GF-D8 (cell line): ENCODE measurements at regions not wholly inside any gene's neighbourhood (a gene's known extent, or its start where the extent isn't known, plus 50 kb on each side); places are given as distances from the start of the nearest gene placed in this dataset.
"Not testable (repeated sequence)": the region's sequence is repeated elsewhere in the genome, so short reads cannot be mapped to it uniquely, and the experiment has no call there.

Experiments used
- DNase-seq: peaks from one replicate; lab custom pipeline; 2025; lab: John Stamatoyannopoulos, UW

GRCh38 chr3:153615863-153616262 lies 453.8 kb downstream of the RAP2B start:
- no peak for DNase-seq

GRCh38 chr3:153617463-153617862 lies 455.4 kb downstream of the RAP2B start:
- no peak for DNase-seq

- DNase-seq = no peak
These were observed 456.1 kb downstream of the RAP2B start for GRCh38 chr3:153618176-153618575.

GRCh38 chr3:153619268-153619667 lies 457.2 kb downstream of the RAP2B start:
- no peak for DNase-seq

- no peak for DNase-seq
These were observed 459.9 kb downstream of the RAP2B start for GRCh38 chr3:153621953-153622352.

GRCh38 chr3:153623834-153624233 lies 461.8 kb downstream of the RAP2B start:
- no peak for DNase-seq

- DNase-seq = no peak
These were observed 462.4 kb downstream of the RAP2B start for GRCh38 chr3:153624310-153625030.

GRCh38 chr3:153625506-153625905 lies 463.5 kb downstream of the RAP2B start:
- no peak for DNase-seq

GRCh38 chr3:153626158-153626557 lies 464.1 kb downstream of the RAP2B start:
- no peak for DNase-seq

- DNase-seq = no peak
These were observed 466.6 kb downstream of the RAP2B start for GRCh38 chr3:153628591-153628990.

GRCh38 chr3:153629148-153629547 lies 467.1 kb downstream of the RAP2B start:
- DNase-seq = no peak

GRCh38 chr3:153631102-153631501 lies 469.1 kb downstream of the RAP2B start:
- no peak for DNase-seq

- DNase-seq = no peak
These were observed 469.6 kb downstream of the RAP2B start for GRCh38 chr3:153631664-153632063.

GRCh38 chr3:153633407-153633806 lies 471.4 kb downstream of the RAP2B start:
- no peak for DNase-seq

GRCh38 chr3:153634683-153635082 lies 472.7 kb downstream of the RAP2B start:
- DNase-seq = no peak

- no peak for DNase-seq
These were observed 477.6 kb downstream of the RAP2B start for GRCh38 chr3:153639631-153640030.

GRCh38 chr3:153640689-153641665 lies 479.0 kb downstream of the RAP2B start:
- no peak for DNase-seq

- not testable (repeated sequence) for DNase-seq
These were observed 478.6 kb upstream of the ARHGEF26 start for GRCh38 chr3:153642576-153642975.

- DNase-seq = not testable (repeated sequence)
These were observed 477.7 kb upstream of the ARHGEF26 start for GRCh38 chr3:153643471-153643870.

GRCh38 chr3:153649286-153649839 lies 471.8 kb upstream of the ARHGEF26 start:
- DNase-seq = no peak

GRCh38 chr3:153652076-153652475 lies 469.1 kb upstream of the ARHGEF26 start:
- no peak for DNase-seq

- DNase-seq = no peak
These were observed 464.1 kb upstream of the ARHGEF26 start for GRCh38 chr3:153657046-153657445.

GRCh38 chr3:153657461-153657860 lies 463.7 kb upstream of the ARHGEF26 start:
- no peak for DNase-seq
